ENCODE measurements at regions not wholly inside any gene's neighbourhood (a gene's known extent, or its start where the extent isn't known, plus 50 kb on each side); places are given as distances from the start of the nearest gene placed in this dataset.
"Not testable (repeated sequence)": the region's sequence is repeated elsewhere in the genome, so short reads cannot be mapped to it uniquely, and the experiment has no call there.

DNA sequence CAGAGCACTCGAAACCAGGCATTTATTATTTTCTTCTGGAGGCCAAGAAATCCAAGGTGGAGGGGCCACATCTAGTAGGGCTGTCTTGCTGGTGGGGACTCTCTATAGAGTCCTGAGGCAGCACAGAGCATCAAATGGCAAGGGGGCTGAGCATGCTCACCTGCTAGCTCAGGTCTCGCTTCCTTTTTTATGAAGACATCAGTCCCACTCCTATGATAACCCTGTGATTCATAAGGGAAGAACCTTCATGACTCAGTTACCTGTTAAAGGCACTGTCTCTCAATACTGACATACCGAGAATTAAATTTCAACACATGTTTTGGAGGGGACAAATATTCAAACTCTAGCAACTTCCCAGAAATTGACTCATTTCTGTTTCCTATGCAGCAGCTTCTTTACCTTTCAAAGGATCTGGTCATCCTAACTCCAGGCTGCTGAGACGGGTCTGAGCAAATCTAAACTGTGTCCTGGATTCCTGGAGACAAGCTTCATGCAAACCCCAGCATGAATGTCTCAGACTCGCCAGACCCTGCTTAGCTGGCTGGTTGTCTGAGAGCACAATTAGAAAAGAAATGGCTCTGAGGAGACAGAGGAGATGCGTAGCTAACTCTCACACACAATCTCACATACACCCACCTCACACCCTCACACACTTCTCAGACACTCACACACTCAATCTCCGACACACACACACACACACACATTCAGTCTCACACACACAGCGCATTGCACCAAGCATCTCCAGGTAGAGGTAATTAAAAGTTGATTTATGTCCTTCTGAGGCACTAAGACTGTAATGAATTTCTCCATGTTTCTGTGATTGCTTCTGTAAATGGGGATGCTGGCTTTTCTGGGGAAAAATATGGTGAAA lies 280.8 kb downstream of the BCL2L11 start:
- not testable (repeated sequence) for H3K4me3 ChIP-seq (ENCODE audit: low read depth, low read length); DNase-seq (ENCODE audit: low read depth)

DNA sequence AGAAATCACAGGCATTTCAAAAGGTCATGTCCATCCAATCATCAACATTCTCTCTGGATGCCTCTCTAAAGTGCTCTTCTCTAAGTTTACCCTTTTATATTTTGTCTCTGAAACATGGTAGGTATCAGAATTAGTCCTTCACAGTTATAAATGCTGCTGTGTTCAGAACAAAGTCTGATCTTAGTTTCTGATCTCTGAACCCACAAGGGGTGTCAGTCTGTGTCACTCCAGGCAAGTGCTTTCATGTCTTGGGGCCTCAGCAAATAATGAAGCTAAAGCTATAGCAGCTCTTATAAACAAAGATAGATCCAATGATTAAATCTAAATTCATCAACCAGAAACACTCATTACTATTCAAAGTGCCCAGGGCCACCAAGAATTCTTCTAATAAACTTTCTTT lies 281.7 kb downstream of the BCL2L11 start:
- not testable (repeated sequence) for DNase-seq (ENCODE audit: low read depth)

DNA sequence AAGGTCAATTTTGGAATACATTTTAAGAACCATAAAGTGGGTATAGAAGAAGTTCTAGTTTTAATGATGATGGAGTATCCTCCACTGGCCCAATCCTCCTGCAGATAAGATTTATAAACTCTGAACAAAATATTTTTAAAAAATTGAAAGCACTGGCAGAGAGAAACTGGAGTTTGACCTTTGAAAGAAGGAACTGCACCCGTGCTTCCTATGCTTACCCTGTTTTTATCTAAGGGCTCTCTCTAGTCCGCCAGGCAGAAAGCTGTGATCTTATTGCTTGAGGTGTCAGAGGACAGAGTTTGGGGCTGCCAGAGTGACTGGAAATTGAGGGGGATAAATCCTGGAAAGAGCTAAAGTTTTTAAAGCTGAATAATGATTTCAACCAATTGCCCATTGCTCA lies 282.6 kb downstream of the BCL2L11 start:
- not testable (repeated sequence) for DNase-seq (ENCODE audit: low read depth); H3K4me3 ChIP-seq (ENCODE audit: low read depth, low read length)

More for the DNA sequence above, 281.7 kb downstream of the BCL2L11 start:
- not testable (repeated sequence) for H3K4me3 ChIP-seq (ENCODE audit: low read depth, low read length)

DNA sequence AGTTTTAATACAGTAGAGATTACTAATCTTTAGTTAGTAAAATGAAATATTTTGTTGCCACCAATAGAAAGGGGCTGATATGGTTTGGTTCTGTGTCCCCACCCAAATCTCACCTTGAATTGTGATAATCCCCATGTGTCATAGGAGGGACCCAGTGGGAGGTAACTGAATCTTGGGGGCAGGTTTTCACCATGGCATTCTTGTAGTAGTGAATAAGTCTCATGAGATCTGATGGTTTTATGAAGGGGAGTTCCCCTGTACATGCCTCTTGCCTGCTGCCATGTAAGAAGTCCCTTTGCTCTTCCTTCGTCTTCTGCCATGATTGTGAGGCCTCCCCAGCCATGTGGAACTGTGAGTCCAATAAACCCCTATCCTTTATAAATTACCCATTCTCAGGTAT lies 285.9 kb downstream of the BCL2L11 start:
- not testable (repeated sequence) for H3K4me3 ChIP-seq (ENCODE audit: low read depth, low read length); DNase-seq (ENCODE audit: low read depth)

DNA sequence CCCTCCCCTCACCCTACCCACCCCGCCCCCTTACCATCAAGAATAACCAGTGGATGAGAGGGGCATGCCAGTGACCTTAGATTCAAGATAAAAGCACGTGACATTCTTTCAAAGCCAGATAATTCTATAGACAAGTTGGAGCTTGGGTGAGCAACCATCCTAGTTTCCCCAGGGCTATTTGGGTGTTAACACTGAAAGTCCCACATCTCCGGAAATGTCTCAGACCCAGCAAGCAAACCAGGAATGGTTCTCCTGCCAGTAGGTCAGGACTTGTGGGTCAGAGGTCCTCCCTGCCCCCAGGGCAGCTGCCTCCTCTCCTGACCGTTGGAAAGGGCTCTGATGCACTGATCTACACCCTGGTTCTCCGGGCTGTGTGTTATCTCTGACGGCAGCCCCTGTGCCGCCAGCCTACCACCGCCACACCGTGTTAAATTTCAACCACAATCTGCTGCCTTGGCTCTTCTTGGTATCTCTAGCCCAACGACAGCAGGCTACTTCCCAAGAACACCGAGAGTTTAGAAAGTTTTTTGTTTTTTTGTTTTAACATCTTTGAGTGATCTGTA lies 287.0 kb downstream of the BCL2L11 start:
- DNase-seq (ENCODE audit: low read depth), result peak; percentile 16
- not testable (repeated sequence) for H3K4me3 ChIP-seq (ENCODE audit: low read depth, low read length)

DNA sequence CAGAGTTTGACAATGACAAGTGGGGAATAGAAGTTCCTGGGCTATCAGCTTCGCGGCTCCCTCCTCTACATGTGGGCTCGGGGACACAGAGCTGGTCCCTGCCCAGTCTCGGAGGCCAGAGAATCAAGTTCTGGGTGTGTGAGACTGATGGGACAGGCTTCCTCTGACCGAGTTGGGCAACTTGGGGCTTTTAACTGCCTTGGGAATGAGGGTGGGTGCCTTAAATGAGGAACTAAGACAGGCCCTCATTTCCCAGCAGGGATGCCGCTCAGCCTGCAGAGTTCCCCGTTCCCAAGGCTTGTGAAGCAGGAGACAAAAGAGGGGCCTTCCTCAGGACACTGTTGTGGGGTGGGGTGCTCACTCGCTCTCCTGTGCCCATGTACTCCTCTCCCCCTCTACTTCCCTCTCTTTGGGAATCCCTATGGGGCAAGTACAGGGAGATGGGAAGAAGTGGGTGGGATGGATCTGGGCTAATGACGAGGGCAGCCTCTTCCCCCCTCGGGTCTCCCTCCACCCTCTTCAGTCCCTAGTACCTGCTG lies 290.2 kb downstream of the BCL2L11 start:
- H3K4me3 ChIP-seq (ENCODE audit: low read depth, low read length); DNase-seq (ENCODE audit: low read depth): not testable (repeated sequence)

DNA sequence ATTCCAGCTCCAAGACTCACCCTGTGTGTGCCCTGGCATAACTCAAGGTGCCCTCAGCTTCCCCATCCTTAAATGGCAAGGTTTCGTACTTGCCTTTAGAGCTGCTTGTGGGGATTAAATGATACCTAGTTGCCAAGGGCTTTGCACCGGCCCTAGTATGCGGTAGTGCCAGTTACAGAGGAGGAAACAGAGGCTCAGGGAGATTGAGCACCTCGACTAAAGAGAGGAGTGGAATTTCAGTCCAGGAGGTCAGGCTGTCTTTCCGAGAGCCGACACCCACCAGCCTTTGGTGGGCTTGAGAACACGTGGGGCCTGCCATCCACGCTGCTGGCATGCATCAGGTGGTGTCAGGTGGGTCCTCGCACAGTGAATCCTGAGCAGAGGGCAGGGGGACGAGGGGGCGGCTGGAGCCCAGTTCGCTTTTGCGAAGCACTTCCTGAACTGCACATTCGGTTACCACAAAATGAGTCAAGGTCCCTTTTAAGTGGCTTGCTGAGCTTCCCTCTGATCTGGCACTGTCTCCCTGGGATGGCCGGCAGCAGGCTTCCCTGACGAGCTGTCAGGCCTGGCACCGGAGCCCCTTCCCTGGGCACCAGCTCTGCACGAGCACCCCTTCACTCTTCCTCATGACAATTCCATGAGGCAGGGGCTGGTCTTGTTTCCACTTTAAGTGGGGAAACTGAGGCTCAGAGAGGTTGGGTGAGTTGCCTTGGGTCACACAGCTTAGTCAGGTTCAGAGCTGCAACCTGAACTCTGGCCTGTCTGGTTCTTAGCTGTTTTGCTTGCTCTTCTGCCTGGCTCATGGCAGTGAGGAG lies 291.4 kb downstream of the BCL2L11 start:
- not testable (repeated sequence) for DNase-seq (ENCODE audit: low read depth); H3K4me3 ChIP-seq (ENCODE audit: low read depth, low read length)

DNA sequence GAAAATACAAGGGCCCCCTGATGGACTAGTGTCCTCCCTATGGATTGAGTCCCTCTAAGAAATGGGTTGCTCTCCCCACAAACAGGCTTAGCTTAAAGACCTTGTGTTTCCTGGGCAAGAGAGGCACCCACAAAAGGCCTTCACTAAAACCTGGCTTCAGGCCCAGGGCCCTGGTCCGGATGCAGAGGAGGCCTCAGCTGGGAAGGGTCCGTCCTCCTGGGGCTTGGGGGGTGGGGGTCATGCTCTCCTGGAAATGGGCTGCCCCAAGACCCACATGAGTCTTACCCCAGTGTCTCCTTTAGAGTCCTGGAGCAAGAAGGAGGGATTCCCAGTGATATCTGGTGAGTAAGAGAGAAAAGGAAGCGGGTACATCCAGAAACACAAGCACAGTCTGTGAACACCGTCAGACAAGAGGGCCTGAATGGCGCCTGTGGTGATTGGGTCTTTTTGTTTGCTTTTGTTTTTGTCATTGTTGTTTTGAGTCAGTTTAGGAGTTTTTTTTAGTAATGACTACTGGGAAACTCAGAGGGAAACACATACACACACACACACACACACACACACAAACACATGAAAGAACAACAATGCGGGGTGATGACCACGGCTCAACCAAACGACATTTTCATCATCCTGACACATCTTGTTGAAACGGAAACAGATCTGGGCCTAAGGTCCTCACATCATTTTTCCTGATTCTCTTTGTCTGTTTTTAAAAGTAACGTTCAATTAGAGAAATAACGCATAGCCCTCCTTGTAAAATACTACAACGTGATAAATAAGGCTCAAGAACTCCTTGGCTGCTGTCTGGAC lies 292.3 kb downstream of the BCL2L11 start:
- peak; percentile 15 for DNase-seq (ENCODE audit: low read depth)
- not testable (repeated sequence) for H3K4me3 ChIP-seq (ENCODE audit: low read depth, low read length)

DNA sequence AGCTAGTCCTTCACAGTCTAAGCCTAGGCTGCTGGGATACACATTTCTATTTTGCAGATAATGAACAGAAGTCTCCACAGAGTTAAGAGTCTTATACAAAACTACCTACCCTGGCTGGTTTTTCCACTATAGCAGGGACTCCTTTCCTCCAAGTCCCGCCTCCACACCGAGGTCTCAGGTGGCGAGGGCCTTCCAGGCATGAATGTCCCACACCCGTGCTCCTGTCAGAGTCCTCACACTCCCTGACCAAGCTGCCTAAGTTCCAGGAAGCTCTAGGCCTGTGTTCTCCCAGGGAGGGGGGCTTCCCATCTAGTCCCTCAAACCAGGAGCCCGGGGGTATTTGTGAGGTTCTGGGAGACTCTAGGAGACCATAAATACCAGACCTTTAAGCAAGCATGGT lies 293.2 kb downstream of the BCL2L11 start:
- not testable (repeated sequence) for H3K4me3 ChIP-seq (ENCODE audit: low read depth, low read length); DNase-seq (ENCODE audit: low read depth)

DNA sequence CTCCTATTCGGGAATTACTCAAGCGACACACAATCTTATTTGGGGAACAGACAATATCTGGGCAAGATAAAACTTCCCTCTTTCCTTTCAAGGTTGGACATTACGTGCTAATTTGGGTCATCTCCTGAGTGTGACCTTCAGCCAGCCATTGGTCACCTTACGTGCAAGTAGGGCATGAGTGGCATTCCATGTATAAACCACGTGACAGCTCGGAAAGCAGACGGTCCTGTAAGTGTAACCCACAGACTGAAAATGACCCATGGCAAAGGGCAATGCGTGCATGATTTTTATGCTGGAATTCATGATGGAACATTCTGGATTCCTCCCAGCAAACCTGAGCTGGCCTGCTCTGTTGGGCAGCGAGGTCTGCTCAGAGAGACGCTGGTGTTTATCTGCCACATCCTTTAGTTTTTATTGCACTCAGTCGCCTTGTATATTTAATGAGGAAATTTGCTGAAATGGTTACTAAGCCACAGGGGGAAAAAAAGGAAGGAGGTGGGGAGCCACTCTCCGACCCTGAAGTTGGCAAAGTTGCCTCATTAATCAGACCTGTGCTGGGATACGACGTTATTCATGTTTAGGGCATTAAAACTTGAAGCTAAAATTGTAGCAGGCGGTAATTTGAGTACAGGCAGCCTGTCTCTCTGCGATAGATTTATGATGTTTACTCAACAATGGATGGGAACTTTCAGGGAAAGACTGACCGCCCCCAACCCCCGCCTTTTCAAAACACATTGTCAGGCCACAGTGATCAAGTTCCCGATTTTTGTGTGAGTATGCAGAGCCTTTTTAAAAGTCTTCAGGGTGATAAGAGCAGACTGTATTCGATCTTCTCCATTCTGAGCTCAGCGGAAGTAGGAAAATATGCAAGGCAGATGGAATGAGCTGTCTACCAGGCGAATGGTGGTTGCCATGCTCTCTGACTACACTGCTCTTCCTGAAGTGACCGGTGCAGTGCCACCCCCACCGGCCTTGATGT lies 295.3 kb downstream of the BCL2L11 start:
- H3K4me3 ChIP-seq (ENCODE audit: low read depth, low read length), result not testable (repeated sequence)
- DNase-seq (ENCODE audit: low read depth), result peak; percentile 21

DNA sequence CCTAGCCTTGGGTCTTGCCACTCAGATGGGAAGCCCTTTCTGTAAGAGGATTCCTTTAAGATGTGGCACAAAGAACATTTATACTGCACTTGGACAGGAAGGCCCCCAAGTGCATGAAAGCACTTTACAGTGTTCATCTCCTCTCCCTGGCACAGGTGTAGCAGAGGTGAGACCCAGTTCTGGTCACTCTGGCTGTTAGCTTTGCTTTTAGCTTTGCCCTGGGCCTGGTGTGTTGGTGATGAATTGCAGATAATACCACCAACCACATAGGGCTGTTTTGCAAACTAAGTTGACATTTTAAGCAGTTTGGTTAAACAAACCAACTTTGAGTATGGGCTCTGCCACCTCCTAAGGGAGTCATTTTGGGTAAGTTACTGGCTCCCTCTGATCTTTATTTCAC lies 296.3 kb downstream of the BCL2L11 start:
- DNase-seq (ENCODE audit: low read depth); H3K4me3 ChIP-seq (ENCODE audit: low read depth, low read length): not testable (repeated sequence)

DNA sequence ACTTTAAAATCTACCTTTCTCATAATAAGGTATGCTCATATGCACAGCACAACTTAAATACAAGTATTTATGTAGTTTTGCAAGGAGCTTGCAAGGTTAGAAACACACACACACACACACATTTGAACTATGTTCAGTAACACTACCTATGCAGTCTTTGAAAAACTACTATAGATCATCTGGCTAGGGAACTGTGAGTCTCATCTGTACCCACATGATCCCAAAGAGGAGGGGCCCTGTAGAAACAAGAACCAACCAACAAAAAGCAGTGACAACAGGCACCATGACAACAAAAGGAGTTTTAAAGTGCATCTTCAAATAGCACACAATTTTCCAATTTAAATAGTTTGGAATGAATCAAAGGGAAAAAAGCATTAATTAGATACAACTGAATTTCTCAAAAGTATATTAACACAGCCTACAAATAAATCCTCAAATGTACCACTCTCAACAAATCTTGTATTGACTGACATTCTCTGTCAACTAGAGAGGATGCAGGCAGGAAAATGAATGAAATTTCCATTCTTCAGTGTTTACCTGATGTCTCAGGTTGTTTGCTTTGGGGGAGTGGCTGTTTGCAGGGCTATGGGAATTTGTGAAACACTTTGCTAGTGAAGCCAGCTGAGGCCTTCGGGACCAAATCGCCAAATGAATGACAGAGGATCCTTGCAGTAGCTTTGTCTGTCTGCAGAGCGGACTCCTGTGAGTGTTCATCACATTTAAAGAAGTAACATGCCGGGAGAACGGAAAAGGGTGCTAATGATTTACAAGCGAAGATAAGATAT lies 297.6 kb downstream of the BCL2L11 start:
- H3K4me3 ChIP-seq (ENCODE audit: low read depth, low read length), result not testable (repeated sequence)
- peak; percentile 31 for DNase-seq (ENCODE audit: low read depth)

DNA sequence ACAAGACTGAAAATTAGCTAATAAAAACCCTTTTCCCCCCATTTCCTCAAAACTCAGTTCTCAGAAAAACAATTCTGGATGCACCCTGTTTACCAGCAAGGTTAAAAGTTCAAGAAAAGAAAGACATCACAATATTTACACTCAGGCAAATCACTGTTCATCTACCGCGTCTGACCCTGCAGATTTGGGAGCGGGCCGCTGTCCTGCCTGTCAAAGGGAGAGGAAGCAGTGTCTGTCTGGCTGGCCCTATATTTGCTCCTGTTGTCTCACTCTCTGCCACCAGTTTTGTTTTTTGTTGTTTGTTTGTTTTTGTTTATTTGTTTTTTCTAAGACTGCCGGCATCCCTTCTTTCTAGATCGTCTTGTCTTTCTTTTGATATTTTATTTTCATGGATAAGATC lies 299.4 kb downstream of the BCL2L11 start:
- H3K4me3 ChIP-seq (ENCODE audit: low read depth, low read length); DNase-seq (ENCODE audit: low read depth): not testable (repeated sequence)

DNA sequence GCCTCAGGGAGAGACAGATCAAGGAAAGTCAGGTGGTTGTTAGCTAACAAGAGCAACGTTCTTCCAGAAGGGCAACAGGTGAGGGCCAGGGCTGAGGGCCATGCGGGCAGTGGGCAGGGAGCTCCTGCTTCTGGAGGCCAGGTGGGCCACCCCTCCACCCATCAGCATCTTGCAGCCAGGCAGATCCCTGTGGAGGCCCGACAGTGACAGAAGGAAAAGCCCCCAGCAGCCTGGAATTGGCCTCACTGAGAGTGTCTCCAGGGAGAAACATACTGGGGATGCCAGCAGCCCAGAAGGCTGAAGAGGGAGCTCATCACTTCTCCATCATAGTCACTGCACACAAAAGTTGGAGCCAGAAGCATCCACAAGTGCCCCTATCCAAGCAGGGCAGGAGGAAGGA lies 300.1 kb downstream of the BCL2L11 start:
- H3K4me3 ChIP-seq (ENCODE audit: low read depth, low read length); DNase-seq (ENCODE audit: low read depth): not testable (repeated sequence)

DNA sequence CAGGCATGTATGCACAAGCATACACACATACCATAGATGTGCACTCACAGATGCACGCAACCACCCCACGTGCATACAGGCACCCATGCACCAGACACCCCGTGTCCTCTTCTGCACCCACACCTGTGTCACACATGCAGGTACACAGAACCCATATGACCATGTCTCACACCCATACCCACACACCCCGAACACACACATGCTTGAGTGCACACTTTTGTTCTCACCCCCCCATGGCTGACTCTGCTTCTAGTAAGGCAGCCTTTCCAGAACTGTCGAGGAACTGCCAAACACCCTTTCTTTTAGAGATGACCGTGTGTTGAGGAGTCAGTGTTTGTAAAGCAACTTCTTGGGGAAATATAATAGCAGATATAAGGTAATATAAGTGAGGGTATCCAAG lies 301.2 kb downstream of the BCL2L11 start:
- not testable (repeated sequence) for DNase-seq (ENCODE audit: low read depth); H3K4me3 ChIP-seq (ENCODE audit: low read depth, low read length)

DNA sequence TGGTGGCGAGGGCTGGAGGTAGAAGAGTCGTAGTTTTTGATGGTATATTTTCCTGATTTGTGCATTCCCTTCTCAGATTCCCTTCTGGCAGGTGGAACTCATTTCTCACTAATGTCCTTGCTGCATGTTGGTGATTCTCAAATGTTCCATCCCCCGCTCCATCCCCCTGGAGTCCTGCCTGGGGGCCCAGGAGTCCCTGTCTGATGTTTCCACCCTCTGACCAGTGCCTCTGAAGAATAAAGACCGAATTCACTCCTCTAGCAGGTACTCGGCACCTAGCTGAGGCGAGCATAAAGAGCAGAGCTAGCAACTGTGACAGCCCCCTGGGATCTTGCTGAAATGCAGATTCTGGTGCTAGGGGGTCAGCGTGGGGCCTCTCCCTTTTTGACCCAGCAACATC lies 301.8 kb downstream of the BCL2L11 start:
- not testable (repeated sequence) for H3K4me3 ChIP-seq (ENCODE audit: low read depth, low read length); DNase-seq (ENCODE audit: low read depth)

DNA sequence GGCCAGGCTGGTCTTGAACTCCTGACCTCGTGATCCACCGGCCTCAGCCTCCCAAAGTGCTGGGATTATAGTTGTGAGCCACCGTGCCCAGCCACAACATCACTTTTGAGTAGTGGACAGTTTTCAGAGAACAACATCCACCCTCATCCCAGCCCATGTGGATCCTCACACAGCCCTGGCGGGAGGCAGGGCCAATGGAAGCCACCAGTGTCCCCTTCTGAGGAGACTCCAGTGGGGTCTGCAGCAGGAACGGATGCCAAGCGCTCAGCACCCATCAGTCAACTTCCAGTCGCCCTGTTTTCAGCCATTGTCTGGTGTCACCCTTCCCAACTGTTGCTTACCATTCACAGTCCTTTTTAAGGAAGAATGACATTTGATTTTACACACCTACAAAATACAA lies 302.5 kb downstream of the BCL2L11 start:
- not testable (repeated sequence) for H3K4me3 ChIP-seq (ENCODE audit: low read depth, low read length); DNase-seq (ENCODE audit: low read depth)

Measured in choroid plexus epithelial cell (primary cell).